PFSK-1 (cell line): ENCODE measurements at regions not wholly inside any gene's neighbourhood (a gene's known extent, or its start where the extent isn't known, plus 50 kb on each side); places are given as distances from the start of the nearest gene placed in this dataset.

Source experiments
- FOXP2 ChIP-seq: optimal IDR thresholded peaks from 2 replicates; pipeline ENCODE3; 2011; ENCODE audit warnings: borderline replicate concordance, control low read depth, inconsistent platforms; ENCODE audit not compliant: insufficient read depth; ENCODE audit errors: extremely low read length, extremely low read depth
- POLR2AphosphoS5 ChIP-seq: IDR thresholded peaks from 2 replicates; pipeline ENCODE4 v1.6.1; 2012; ENCODE audit warnings: low read depth, mild to moderate bottlenecking, control low read depth, low read length, moderate library complexity
- SIN3A ChIP-seq: IDR thresholded peaks from 2 replicates; pipeline ENCODE4 v1.6.1; 2012; ENCODE audit warnings: mild to moderate bottlenecking, low read length, moderate library complexity, borderline replicate concordance; ENCODE audit not compliant: insufficient read depth
- TAF1 ChIP-seq: IDR thresholded peaks from 2 replicates; pipeline ENCODE4 v1.6.1; 2012; ENCODE audit warnings: low read length, control low read depth, borderline replicate concordance; ENCODE audit not compliant: insufficient read depth
- TF ChIP-seq, protein P1 (sequence below), 2 experiments: IDR thresholded peaks; 2 replicates each; pipeline versions ENCODE4 v1.6.1 to v1.8.0; 2011 to 2012; ENCODE audit warnings: low read depth in 2 of 2, low read length in 2 of 2, control low read depth in 1 of 2, inconsistent platforms in 1 of 2, mild to moderate bottlenecking in 1 of 2, moderate library complexity in 1 of 2; ENCODE audit not compliant: insufficient read depth in 1 of 2

DNA sequence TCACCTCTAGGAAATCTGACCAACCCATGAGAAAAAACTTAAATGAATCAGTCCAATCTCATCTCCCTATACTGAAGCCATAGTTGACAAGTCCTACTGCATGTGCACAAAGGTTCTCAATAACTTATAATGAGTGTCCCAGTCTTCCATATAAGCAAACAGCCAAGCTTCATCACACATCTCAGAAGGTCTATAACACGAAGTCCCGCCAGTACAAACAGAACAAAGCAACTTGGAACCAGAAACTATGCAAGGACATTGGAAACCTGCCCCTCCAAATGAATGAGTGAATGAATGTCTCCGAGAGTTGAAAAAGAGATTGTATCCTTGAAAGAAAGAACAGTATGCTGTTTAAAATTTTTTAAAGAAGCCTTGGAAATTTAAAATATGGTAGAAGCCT is 53.6 kb upstream of the IPO9 start:
- TF ChIP-seq FOXP2 (no peak), TAF1 (no peak), POLR2AphosphoS5 (no peak), SIN3A (no peak)
- TF ChIP-seq, protein P1, sequence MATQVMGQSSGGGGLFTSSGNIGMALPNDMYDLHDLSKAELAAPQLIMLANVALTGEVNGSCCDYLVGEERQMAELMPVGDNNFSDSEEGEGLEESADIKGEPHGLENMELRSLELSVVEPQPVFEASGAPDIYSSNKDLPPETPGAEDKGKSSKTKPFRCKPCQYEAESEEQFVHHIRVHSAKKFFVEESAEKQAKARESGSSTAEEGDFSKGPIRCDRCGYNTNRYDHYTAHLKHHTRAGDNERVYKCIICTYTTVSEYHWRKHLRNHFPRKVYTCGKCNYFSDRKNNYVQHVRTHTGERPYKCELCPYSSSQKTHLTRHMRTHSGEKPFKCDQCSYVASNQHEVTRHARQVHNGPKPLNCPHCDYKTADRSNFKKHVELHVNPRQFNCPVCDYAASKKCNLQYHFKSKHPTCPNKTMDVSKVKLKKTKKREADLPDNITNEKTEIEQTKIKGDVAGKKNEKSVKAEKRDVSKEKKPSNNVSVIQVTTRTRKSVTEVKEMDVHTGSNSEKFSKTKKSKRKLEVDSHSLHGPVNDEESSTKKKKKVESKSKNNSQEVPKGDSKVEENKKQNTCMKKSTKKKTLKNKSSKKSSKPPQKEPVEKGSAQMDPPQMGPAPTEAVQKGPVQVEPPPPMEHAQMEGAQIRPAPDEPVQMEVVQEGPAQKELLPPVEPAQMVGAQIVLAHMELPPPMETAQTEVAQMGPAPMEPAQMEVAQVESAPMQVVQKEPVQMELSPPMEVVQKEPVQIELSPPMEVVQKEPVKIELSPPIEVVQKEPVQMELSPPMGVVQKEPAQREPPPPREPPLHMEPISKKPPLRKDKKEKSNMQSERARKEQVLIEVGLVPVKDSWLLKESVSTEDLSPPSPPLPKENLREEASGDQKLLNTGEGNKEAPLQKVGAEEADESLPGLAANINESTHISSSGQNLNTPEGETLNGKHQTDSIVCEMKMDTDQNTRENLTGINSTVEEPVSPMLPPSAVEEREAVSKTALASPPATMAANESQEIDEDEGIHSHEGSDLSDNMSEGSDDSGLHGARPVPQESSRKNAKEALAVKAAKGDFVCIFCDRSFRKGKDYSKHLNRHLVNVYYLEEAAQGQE (IDR thresholded peaks at IDR 0.05; ENCODE audit: insufficient read depth in 1 of 2, low read depth in 2 of 2, low read length in 2 of 2), result no peak

- TF ChIP-seq, protein P1 (IDR thresholded peaks at IDR 0.05; ENCODE audit: insufficient read depth in 1 of 2, low read depth in 2 of 2, low read length in 2 of 2), result no peak
- no peak for TF ChIP-seq FOXP2
- TF ChIP-seq TAF1, result no peak
- no peak for TF ChIP-seq POLR2AphosphoS5
- TF ChIP-seq SIN3A, result no peak
These were observed 50.5 kb upstream of the IPO9 start for GRCh38 chr1:201778279-201779065.
